Stimulated activated CD8-positive, alpha-beta memory T cell treated with anti-CD3 and anti-CD28 coated beads, Interleukin-4, amount 100 ng/mL, for 4 hours (primary cell): ENCODE measurements at regions not wholly inside any gene's neighbourhood (a gene's known extent, or its start where the extent isn't known, plus 50 kb on each side); places are given as distances from the start of the nearest gene placed in this dataset.
"Not testable (repeated sequence)": the region's sequence is repeated elsewhere in the genome, so short reads cannot be mapped to it uniquely, and the experiment has no call there.

Source experiments
- DNase-seq, 2 donors: peaks; one replicate each; pipeline ENCODE4 v3.0.0-alpha.2; 2020; ENCODE audit warnings: low read depth in 2 of 2, low spot score in 1 of 2

- DNase-seq, result no peak
These were observed 1650.3 kb upstream of the CELF4 start for GRCh38 chr18:39215920-39216319.

- no peak for DNase-seq
These were observed 1645.9 kb upstream of the CELF4 start for GRCh38 chr18:39211461-39211860.

- DNase-seq, result no peak
These were observed 1643.6 kb upstream of the CELF4 start for GRCh38 chr18:39209173-39209572.

- DNase-seq, result no peak
These were observed 1643.1 kb upstream of the CELF4 start for GRCh38 chr18:39208729-39209128.

GRCh38 chr18:39208190-39208589 is 1642.6 kb upstream of the CELF4 start:
- DNase-seq, result no peak

- DNase-seq, result not testable (repeated sequence)
These were observed 1641.0 kb upstream of the CELF4 start for GRCh38 chr18:39206398-39207103.

- DNase-seq, result no peak
These were observed 1640.1 kb upstream of the CELF4 start for GRCh38 chr18:39205565-39206195.

- no peak for DNase-seq
These were observed 1634.6 kb upstream of the CELF4 start for GRCh38 chr18:39200153-39200552.

GRCh38 chr18:39199231-39199855 is 1633.7 kb upstream of the CELF4 start:
- no peak for DNase-seq

- no peak for DNase-seq
These were observed 1632.8 kb upstream of the CELF4 start for GRCh38 chr18:39198376-39198775.

GRCh38 chr18:39191931-39192330 is 1626.3 kb upstream of the CELF4 start:
- no peak for DNase-seq

GRCh38 chr18:39191058-39191457 is 1625.5 kb upstream of the CELF4 start:
- DNase-seq, result no peak

- no peak for DNase-seq
These were observed 1624.9 kb upstream of the CELF4 start for GRCh38 chr18:39190508-39190907.

GRCh38 chr18:39188278-39188677 is 1622.7 kb upstream of the CELF4 start:
- DNase-seq, result no peak

GRCh38 chr18:39186008-39186407 is 1620.4 kb upstream of the CELF4 start:
- DNase-seq, result no peak

- DNase-seq, result no peak
These were observed 1618.6 kb upstream of the CELF4 start for GRCh38 chr18:39184176-39184575.

- DNase-seq, result no peak
These were observed 1612.6 kb upstream of the CELF4 start for GRCh38 chr18:39178166-39178565.

- no peak for DNase-seq
These were observed 1607.3 kb upstream of the CELF4 start for GRCh38 chr18:39172695-39173421.

GRCh38 chr18:39168723-39169122 is 1603.1 kb upstream of the CELF4 start:
- DNase-seq, result no peak

- DNase-seq, result no peak
These were observed 1602.4 kb upstream of the CELF4 start for GRCh38 chr18:39167990-39168389.

GRCh38 chr18:39166776-39167175 is 1601.2 kb upstream of the CELF4 start:
- DNase-seq, result no peak
